ENCODE measurements at regions not wholly inside any gene's neighbourhood (a gene's known extent, or its start where the extent isn't known, plus 50 kb on each side); places are given as distances from the start of the nearest gene placed in this dataset.

GRCh38 chr22:25388415-25388814 lies 169.0 kb downstream of the CRYBB2 start:
- Histone ChIP-seq H3F3A (ENCODE audit: low read length, unreplicated experiment) (no peaks in the 10 kb centered on the region), H2AFZ (ENCODE audit: low read length) (no peak overlapping the region), H4K20me1 (ENCODE audit: low read length) (peaks cover 53% of the 10 kb centered on the region; the same call in 1 of the 2 replicates), H3K9me3 (ENCODE audit: low read length) (no peaks in the 10 kb centered on the region), H3K36me3 (ENCODE audit: low read depth, low read length) (no peaks in the 10 kb centered on the region), H3K4me2 (ENCODE audit: low read length) (no peak overlapping the region), H3K79me2 (ENCODE audit: low read length) (peaks cover 94% of the 10 kb centered on the region), H3K9me2 (replicated peaks; ENCODE audit: low read length) (no peaks in the 10 kb centered on the region), H3K4me1 (ENCODE audit: insufficient read depth, low read length) (no peaks in the 10 kb centered on the region), H3K9ac (ENCODE audit: low read length) (no peak overlapping the region), H3K4me3 (ENCODE audit: low read length) (no peak overlapping the region), H3K27ac (ENCODE audit: low read length) (no peak overlapping the region), H3K27me3 (ENCODE audit: low read length) (no peaks in the 10 kb centered on the region)
- CTCF ChIA-PET: no interaction called here
- POLR2A ChIA-PET (ENCODE audit: unreplicated experiment): interaction anchor here (0.8 kb wide), 1 partner anchor 1029 kb away, joined by 5 read pairs; no protein-coding TSS in a partner anchor
- BruUV-seq (replicated peaks): no TSS peak
- intact Hi-C loops (cut with micrococcal nuclease): no loop called here
- DNase-seq (no peak), ATAC-seq (no peak)
- no peak for TF ChIP-seq EZH2phosphoT487 (IDR thresholded peaks at IDR 0.05; ENCODE audit: borderline replicate concordance, low read length)
- no peak for TF ChIP-seq CTCF (conservative IDR thresholded peaks at IDR 0.05; ENCODE audit: low read depth, low read length)
- no peak for TF ChIP-seq EZH2 (IDR thresholded peaks at IDR 0.05; ENCODE audit: low read length, unreplicated experiment)

GRCh38 chr22:25388866-25389540 lies 169.6 kb downstream of the CRYBB2 start:
- Histone ChIP-seq H4K20me1 (ENCODE audit: low read length) (peaks cover 53% of the 10 kb centered on the region; the same call in 1 of the 2 replicates), H3K4me1 (ENCODE audit: insufficient read depth, low read length) (no peaks in the 10 kb centered on the region), H3K4me3 (ENCODE audit: low read length) (no peak overlapping the region), H3K27ac (ENCODE audit: low read length) (no peak overlapping the region), H3K27me3 (ENCODE audit: low read length) (no peaks in the 10 kb centered on the region), H3K9me2 (replicated peaks; ENCODE audit: low read length) (no peaks in the 10 kb centered on the region), H3K79me2 (ENCODE audit: low read length) (peaks cover 94% of the 10 kb centered on the region), H3K36me3 (ENCODE audit: low read depth, low read length) (no peaks in the 10 kb centered on the region), H3K9me3 (ENCODE audit: low read length) (no peaks in the 10 kb centered on the region), H3F3A (ENCODE audit: low read length, unreplicated experiment) (no peaks in the 10 kb centered on the region), H3K9ac (ENCODE audit: low read length) (no peak overlapping the region), H2AFZ (ENCODE audit: low read length) (no peak overlapping the region), H3K4me2 (ENCODE audit: low read length) (no peak overlapping the region)
- no peak for ATAC-seq
- BruUV-seq (replicated peaks): no TSS peak
- TF ChIP-seq EZH2 (IDR thresholded peaks at IDR 0.05; ENCODE audit: low read length, unreplicated experiment): no peak
- TF ChIP-seq CTCF (conservative IDR thresholded peaks at IDR 0.05; ENCODE audit: low read depth, low read length): no peak
- intact Hi-C loops (cut with micrococcal nuclease): no loop called here
- ChIA-PET POLR2A (ENCODE audit: unreplicated experiment) (interaction anchor here (0.8 kb wide), 1 partner anchor 1028 kb away, joined by 5 read pairs; no protein-coding TSS in a partner anchor), CTCF (no interaction called here)
- no peak for DNase-seq

- POLR2A ChIA-PET (ENCODE audit: unreplicated experiment): no interaction called here
- Histone ChIP-seq H3K27ac (ENCODE audit: low read length) (no peak overlapping the region), H3K9me2 (replicated peaks; ENCODE audit: low read length) (no peaks in the 10 kb centered on the region), H4K20me1 (ENCODE audit: low read length) (peaks cover 54% of the 10 kb centered on the region; the same call in 1 of the 2 replicates), H3K4me1 (ENCODE audit: insufficient read depth, low read length) (no peaks in the 10 kb centered on the region), H3K4me3 (ENCODE audit: low read length) (no peak overlapping the region), H3K9ac (ENCODE audit: low read length) (no peak overlapping the region), H3K4me2 (ENCODE audit: low read length) (no peak overlapping the region), H3K27me3 (ENCODE audit: low read length) (no peaks in the 10 kb centered on the region), H3F3A (ENCODE audit: low read length, unreplicated experiment) (no peaks in the 10 kb centered on the region), H2AFZ (ENCODE audit: low read length) (no peak overlapping the region), H3K36me3 (ENCODE audit: low read depth, low read length) (no peaks in the 10 kb centered on the region), H3K9me3 (ENCODE audit: low read length) (no peaks in the 10 kb centered on the region), H3K79me2 (ENCODE audit: low read length) (peaks cover 96% of the 10 kb centered on the region)
- TF ChIP-seq CTCF (conservative IDR thresholded peaks at IDR 0.05; ENCODE audit: low read depth, low read length) (no peak), EZH2 (IDR thresholded peaks at IDR 0.05; ENCODE audit: low read length, unreplicated experiment) (no peak), EZH2phosphoT487 (IDR thresholded peaks at IDR 0.05; ENCODE audit: borderline replicate concordance, low read length) (no peak)
- no peak for DNase-seq
- ATAC-seq: no peak
- CTCF ChIA-PET: no interaction called here
- no TSS peak for BruUV-seq (replicated peaks)
- intact Hi-C loops (cut with micrococcal nuclease): no loop called here
Observed at GRCh38 chr22:25389541-25389919, 170.1 kb downstream of the CRYBB2 start.

Data from PC-3 (cell line).